ENCODE measurements at regions not wholly inside any gene's neighbourhood (a gene's known extent, or its start where the extent isn't known, plus 50 kb on each side); places are given as distances from the start of the nearest gene placed in this dataset.

DNA sequence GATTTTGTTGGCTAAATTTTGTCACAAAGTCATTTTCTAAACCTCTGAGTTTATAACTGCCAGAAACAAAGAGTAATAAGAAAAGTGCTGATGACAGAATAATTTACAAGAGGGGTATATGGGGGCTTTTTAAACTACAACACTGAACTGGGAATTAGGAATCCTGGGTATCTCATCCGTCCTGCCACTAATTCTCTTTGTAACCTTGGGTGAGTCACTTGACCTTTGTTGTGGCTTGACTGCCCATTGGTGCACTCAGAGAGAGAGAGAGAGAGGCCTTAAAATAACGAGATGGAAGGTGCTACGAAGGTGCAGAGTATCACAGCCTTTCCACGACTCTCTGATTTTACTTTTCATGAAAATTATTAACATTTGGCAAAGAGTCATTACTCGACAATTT is 130.3 kb upstream of the CNTLN start:
- no peak for DNase-seq
- TF ChIP-seq, protein P1, sequence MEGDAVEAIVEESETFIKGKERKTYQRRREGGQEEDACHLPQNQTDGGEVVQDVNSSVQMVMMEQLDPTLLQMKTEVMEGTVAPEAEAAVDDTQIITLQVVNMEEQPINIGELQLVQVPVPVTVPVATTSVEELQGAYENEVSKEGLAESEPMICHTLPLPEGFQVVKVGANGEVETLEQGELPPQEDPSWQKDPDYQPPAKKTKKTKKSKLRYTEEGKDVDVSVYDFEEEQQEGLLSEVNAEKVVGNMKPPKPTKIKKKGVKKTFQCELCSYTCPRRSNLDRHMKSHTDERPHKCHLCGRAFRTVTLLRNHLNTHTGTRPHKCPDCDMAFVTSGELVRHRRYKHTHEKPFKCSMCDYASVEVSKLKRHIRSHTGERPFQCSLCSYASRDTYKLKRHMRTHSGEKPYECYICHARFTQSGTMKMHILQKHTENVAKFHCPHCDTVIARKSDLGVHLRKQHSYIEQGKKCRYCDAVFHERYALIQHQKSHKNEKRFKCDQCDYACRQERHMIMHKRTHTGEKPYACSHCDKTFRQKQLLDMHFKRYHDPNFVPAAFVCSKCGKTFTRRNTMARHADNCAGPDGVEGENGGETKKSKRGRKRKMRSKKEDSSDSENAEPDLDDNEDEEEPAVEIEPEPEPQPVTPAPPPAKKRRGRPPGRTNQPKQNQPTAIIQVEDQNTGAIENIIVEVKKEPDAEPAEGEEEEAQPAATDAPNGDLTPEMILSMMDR (IDR thresholded peaks at IDR 0.05) = no peak
- Mint-ChIP-seq H3K4me3 (peak overlapping the region; percentile 55), H3K9me3 (peaks cover 3% of the 10 kb centered on the region), H3K27me3 (ENCODE audit: low read depth, poor library complexity) (no peaks in the 10 kb centered on the region), H3K4me1 (peaks cover 22% of the 10 kb centered on the region), H3K27ac (peak overlapping the region; percentile 58), H3K36me3 (ENCODE audit: low read depth) (peaks cover under 1% of the 10 kb centered on the region)

DNA sequence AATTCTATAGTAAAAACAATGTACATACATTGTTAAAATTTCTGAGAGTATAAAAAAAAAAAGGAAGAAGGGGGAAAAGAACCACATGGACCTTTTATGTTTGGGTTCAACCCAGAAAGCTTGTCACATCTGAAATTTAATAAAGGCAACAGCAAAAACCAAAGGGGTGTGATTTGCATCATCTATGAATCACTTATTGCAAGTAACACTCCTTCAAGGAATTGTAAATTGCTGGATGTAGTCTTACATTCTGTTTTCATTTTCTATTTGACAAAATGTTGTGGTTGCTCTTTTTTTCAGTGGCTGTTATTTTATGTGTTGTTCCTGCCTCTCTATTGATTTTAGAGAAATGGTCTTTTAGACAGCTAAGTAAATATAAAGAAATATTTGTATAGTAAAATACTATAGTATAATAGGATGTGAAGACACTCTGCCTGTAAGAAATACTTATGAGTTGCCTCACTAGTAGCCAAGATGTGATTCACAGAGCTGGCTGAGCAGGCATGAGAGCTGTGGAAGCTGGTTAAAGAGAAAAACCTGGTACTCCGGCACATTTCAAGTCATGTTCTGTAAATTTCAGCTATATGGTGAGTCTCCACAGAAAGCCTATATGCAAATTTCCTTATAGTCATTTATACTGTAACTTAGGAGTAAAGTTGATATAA is 131.1 kb upstream of the CNTLN start:
- Mint-ChIP-seq H3K27ac (no peak overlapping the region), H3K4me1 (peaks cover 22% of the 10 kb centered on the region)
- TF ChIP-seq, protein P1 (IDR thresholded peaks at IDR 0.05) = no peak

GRCh38 chr9:16996901-16997491 is 126.5 kb upstream of the BNC2 start:
- TF ChIP-seq, protein P1 (IDR thresholded peaks at IDR 0.05) = no peak
- Mint-ChIP-seq H3K27me3 (ENCODE audit: low read depth, poor library complexity) (no peaks in the 10 kb centered on the region), H3K4me1 (no peaks in the 10 kb centered on the region), H3K4me3 (no peak overlapping the region), H3K27ac (no peak overlapping the region), H3K9me3 (peaks cover 46% of the 10 kb centered on the region), H3K36me3 (ENCODE audit: low read depth) (peaks cover 12% of the 10 kb centered on the region)
- DNase-seq = no peak

More for the DNA sequence above, 131.1 kb upstream of the CNTLN start:
- DNase-seq = no peak
- H3K36me3 Mint-ChIP-seq (ENCODE audit: low read depth) = peaks cover 4% of the 10 kb centered on the region
- H3K9me3 Mint-ChIP-seq = peaks cover 5% of the 10 kb centered on the region
- no peaks in the 10 kb centered on the region for H3K27me3 Mint-ChIP-seq (ENCODE audit: low read depth, poor library complexity)
- H3K4me3 Mint-ChIP-seq = no peak overlapping the region

DNA sequence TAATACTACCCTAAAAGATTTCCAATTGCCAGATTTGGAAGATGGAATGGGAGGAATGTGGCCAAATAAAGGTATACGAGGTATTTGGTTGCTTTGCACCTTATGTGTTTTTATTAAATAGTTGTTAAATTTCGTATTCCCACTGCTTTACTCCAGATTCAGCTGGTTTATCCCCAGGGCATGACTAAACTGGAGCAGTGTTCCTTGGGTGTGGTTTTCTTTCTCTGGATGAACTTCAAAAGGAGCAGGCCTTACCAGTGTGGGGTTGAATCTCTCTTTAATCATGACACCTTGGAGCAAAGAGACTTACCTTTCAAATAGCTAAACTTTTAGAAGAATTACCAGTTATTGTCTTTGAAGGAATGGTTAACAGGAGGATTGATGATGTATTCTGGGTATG is 121.7 kb upstream of the BNC2 start:
- peaks cover 29% of the 10 kb centered on the region for H3K9me3 Mint-ChIP-seq
- no peaks in the 10 kb centered on the region for H3K27me3 Mint-ChIP-seq (ENCODE audit: low read depth, poor library complexity)
- TF ChIP-seq, protein P1 (IDR thresholded peaks at IDR 0.05) = no peak
- H3K27ac Mint-ChIP-seq = no peak overlapping the region
- no peak for DNase-seq
- no peak overlapping the region for H3K4me3 Mint-ChIP-seq
- peaks cover 9% of the 10 kb centered on the region for H3K36me3 Mint-ChIP-seq (ENCODE audit: low read depth)
- peaks cover 2% of the 10 kb centered on the region for H3K4me1 Mint-ChIP-seq

- Mint-ChIP-seq H3K27me3 (ENCODE audit: low read depth, poor library complexity) (peaks cover 8% of the 10 kb centered on the region), H3K4me1 (peaks cover 33% of the 10 kb centered on the region), H3K36me3 (ENCODE audit: low read depth) (no peaks in the 10 kb centered on the region), H3K27ac (no peak overlapping the region), H3K4me3 (no peak overlapping the region), H3K9me3 (no peaks in the 10 kb centered on the region)
- TF ChIP-seq, protein P1 (IDR thresholded peaks at IDR 0.05) = no peak
- DNase-seq = no peak
Measured at GRCh38 chr9:16987026-16987425, 116.6 kb upstream of the BNC2 start.

- TF ChIP-seq, protein P1 (IDR thresholded peaks at IDR 0.05) = no peak
- no peak for DNase-seq
- Mint-ChIP-seq H3K4me1 (peaks cover 33% of the 10 kb centered on the region), H3K27me3 (ENCODE audit: low read depth, poor library complexity) (peaks cover 8% of the 10 kb centered on the region), H3K36me3 (ENCODE audit: low read depth) (no peaks in the 10 kb centered on the region), H3K9me3 (no peaks in the 10 kb centered on the region), H3K4me3 (no peak overlapping the region), H3K27ac (no peak overlapping the region)
Measured at GRCh38 chr9:16986556-16986955, 116.1 kb upstream of the BNC2 start.
